ENCODE measurements at regions not wholly inside any gene's neighbourhood (a gene's known extent, or its start where the extent isn't known, plus 50 kb on each side); places are given as distances from the start of the nearest gene placed in this dataset.

GRCh38 chr11:120024046-120024445, 113.9 kb downstream of the TRIM29 start:
- TF ChIP-seq POLR2A (IDR thresholded peaks at IDR 0.05) (no peak), CTCF (IDR thresholded peaks at IDR 0.05) (no peak)

All from Peyer's patch (tissue), 4 donors.